WTC11 (cell line): ENCODE measurements at regions not wholly inside any gene's neighbourhood (a gene's known extent, or its start where the extent isn't known, plus 50 kb on each side); places are given as distances from the start of the nearest gene placed in this dataset.

ENCODE experiments used
- ATAC-seq: fragments of 200-7000 bp; cut with Tn5 transposase; 2 replicates; pipeline ENCODE4 v1.10.0; 2021; ENCODE audit warnings: mild to moderate bottlenecking, moderate library complexity
- CTCF ChIA-PET: fragments of 300-600 bp; sonication (Branson Sonifier 250); formaldehyde crosslinking; loops from one replicate; lab custom pipeline; 2021; ENCODE audit warnings: antibody characterized with exemption; lab: Charles Lee
- POLR2A ChIA-PET: fragments of 350-600 bp; sonication (Branson Sonifier 250); formaldehyde crosslinking; loops from one replicate; lab custom pipeline; 2021; ENCODE audit warnings: antibody characterized with exemption; lab: Charles Lee
- DNase-seq: peaks from one replicate; pipeline ENCODE4 v3.0.0; 2021; ENCODE audit warnings: low spot score
- H3K27ac Mint-ChIP-seq: 2 replicates; pipeline ENCODE4 v1.8.0; 2021; ENCODE audit warnings: mixed read lengths
- H3K27me3 Mint-ChIP-seq: 2 replicates; pipeline ENCODE4 v1.8.0; 2021; ENCODE audit warnings: low read depth, mild to moderate bottlenecking, moderate library complexity, mixed read lengths
- H3K36me3 Mint-ChIP-seq: 2 replicates; pipeline ENCODE4 v1.8.0; 2021; ENCODE audit warnings: mixed read lengths
- H3K4me1 Mint-ChIP-seq: 2 replicates; pipeline ENCODE4 v1.8.0; 2022; ENCODE audit warnings: mixed read lengths
- H3K4me3 Mint-ChIP-seq: 2 replicates; pipeline ENCODE4 v1.8.0; 2021; ENCODE audit warnings: mild to moderate bottlenecking, moderate library complexity, mixed read lengths
- H3K9me3 Mint-ChIP-seq: 2 replicates; pipeline ENCODE4 v1.8.0; 2021; ENCODE audit warnings: mixed read lengths
- CREB1 ChIP-seq: sonication (generic); formaldehyde crosslinking; IDR thresholded peaks from 2 replicates; pipeline ENCODE4 v1.8.0; 2023; ENCODE audit warnings: mild to moderate bottlenecking, missing genetic modification reagents
- CREM ChIP-seq: sonication (generic); formaldehyde crosslinking; IDR thresholded peaks from 2 replicates; pipeline ENCODE4 v1.8.1; 2022; ENCODE audit warnings: mild to moderate bottlenecking, missing genetic modification reagents, moderate library complexity
- EMX1 ChIP-seq: fragments of 250-450 bp; sonication (Bioruptor Pico); IDR thresholded peaks from 2 replicates; pipeline ENCODE4 v1.8.0; 2021; ENCODE audit warnings: mild to moderate bottlenecking
- ESRRA ChIP-seq: sonication (generic); formaldehyde crosslinking; IDR thresholded peaks from 2 replicates; pipeline ENCODE4 v1.8.1; 2022; ENCODE audit warnings: mild to moderate bottlenecking, missing genetic modification reagents, borderline replicate concordance
- GTF2I ChIP-seq: fragments of 250-450 bp; sonication (Bioruptor Pico); conservative IDR thresholded peaks from 2 replicates; pipeline ENCODE4 v1.4.0; 2021; ENCODE audit warnings: mild to moderate bottlenecking
- HMGXB4 ChIP-seq: sonication (generic); formaldehyde crosslinking; IDR thresholded peaks from 2 replicates; pipeline ENCODE4 v1.8.1; 2023; ENCODE audit warnings: mild to moderate bottlenecking, moderate library complexity, missing genetic modification reagents
- PREB ChIP-seq: sonication (generic); formaldehyde crosslinking; IDR thresholded peaks from 2 replicates; pipeline ENCODE4 v1.8.1; 2022; ENCODE audit warnings: mild to moderate bottlenecking, missing genetic modification reagents, moderate library complexity, borderline replicate concordance
- RORB ChIP-seq: fragments of 250-450 bp; sonication (Bioruptor Pico); IDR thresholded peaks from 2 replicates; pipeline ENCODE4 v1.9.0; 2021; ENCODE audit warnings: mild to moderate bottlenecking
- SOX15 ChIP-seq: fragments of 250-450 bp; sonication (Bioruptor Pico); IDR thresholded peaks from 2 replicates; pipeline ENCODE4 v1.9.0; 2021; ENCODE audit warnings: mild to moderate bottlenecking
- TCF7 ChIP-seq: sonication (generic); formaldehyde crosslinking; IDR thresholded peaks from 2 replicates; pipeline ENCODE4 v1.8.0; 2022; ENCODE audit warnings: mild to moderate bottlenecking, low read depth, missing genetic modification reagents, moderate library complexity
- USF2 ChIP-seq: sonication (generic); formaldehyde crosslinking; IDR thresholded peaks from 2 replicates; pipeline ENCODE4 v1.8.1; 2023; ENCODE audit warnings: mild to moderate bottlenecking, missing genetic modification reagents, moderate library complexity
- ZNF138 ChIP-seq: sonication (generic); formaldehyde crosslinking; conservative IDR thresholded peaks from 2 replicates; pipeline ENCODE4 v1.8.1; 2022; ENCODE audit warnings: mild to moderate bottlenecking, moderate library complexity, missing genetic modification reagents
- ZNF263 ChIP-seq: sonication (generic); formaldehyde crosslinking; IDR thresholded peaks from 2 replicates; pipeline ENCODE4 v1.8.1; 2022; ENCODE audit warnings: low read depth, mild to moderate bottlenecking, moderate library complexity, missing genetic modification reagents
- ZNF281 ChIP-seq: sonication (generic); formaldehyde crosslinking; IDR thresholded peaks from 2 replicates; pipeline ENCODE4 v1.8.0; 2023; ENCODE audit warnings: mild to moderate bottlenecking, missing genetic modification reagents
- ZNF396 ChIP-seq: fragments of 250-450 bp; sonication (Bioruptor Pico); IDR thresholded peaks from 2 replicates; pipeline ENCODE4 v1.8.0; 2021; ENCODE audit warnings: mild to moderate bottlenecking, moderate library complexity, borderline replicate concordance
- ZNF671 ChIP-seq: fragments of 250-450 bp; sonication (Bioruptor Pico); IDR thresholded peaks from 2 replicates; pipeline ENCODE4 v1.8.0; 2021; ENCODE audit warnings: mild to moderate bottlenecking
- TF ChIP-seq, protein P1 (sequence below): sonication (generic); formaldehyde crosslinking; IDR thresholded peaks from 2 replicates; pipeline ENCODE4 v1.8.1; 2023; ENCODE audit warnings: mild to moderate bottlenecking, missing genetic modification reagents, borderline replicate concordance
- TF ChIP-seq, protein P2 (sequence below): fragments of 250-450 bp; sonication (Bioruptor Pico); IDR thresholded peaks from 2 replicates; pipeline ENCODE4 v1.9.0; 2021; ENCODE audit warnings: mild to moderate bottlenecking
- TF ChIP-seq, protein P3 (sequence below): sonication (generic); formaldehyde crosslinking; IDR thresholded peaks from 2 replicates; pipeline ENCODE4 v1.8.1; 2022; ENCODE audit warnings: mild to moderate bottlenecking, moderate library complexity, missing genetic modification reagents

GRCh38 chr4:4687935-4688727, 146.3 kb upstream of the STX18 start:
- H3K4me1 Mint-ChIP-seq = peaks cover 12% of the 10 kb centered on the region
- ATAC-seq (no peak), DNase-seq (no peak)
- peaks cover 11% of the 10 kb centered on the region for H3K36me3 Mint-ChIP-seq
- H3K27me3 Mint-ChIP-seq = no peaks in the 10 kb centered on the region
- H3K4me3 Mint-ChIP-seq = no peak overlapping the region
- TF ChIP-seq HMGXB4 (CRISPR knock-in tag) = no peak
- TF ChIP-seq, protein P1, sequence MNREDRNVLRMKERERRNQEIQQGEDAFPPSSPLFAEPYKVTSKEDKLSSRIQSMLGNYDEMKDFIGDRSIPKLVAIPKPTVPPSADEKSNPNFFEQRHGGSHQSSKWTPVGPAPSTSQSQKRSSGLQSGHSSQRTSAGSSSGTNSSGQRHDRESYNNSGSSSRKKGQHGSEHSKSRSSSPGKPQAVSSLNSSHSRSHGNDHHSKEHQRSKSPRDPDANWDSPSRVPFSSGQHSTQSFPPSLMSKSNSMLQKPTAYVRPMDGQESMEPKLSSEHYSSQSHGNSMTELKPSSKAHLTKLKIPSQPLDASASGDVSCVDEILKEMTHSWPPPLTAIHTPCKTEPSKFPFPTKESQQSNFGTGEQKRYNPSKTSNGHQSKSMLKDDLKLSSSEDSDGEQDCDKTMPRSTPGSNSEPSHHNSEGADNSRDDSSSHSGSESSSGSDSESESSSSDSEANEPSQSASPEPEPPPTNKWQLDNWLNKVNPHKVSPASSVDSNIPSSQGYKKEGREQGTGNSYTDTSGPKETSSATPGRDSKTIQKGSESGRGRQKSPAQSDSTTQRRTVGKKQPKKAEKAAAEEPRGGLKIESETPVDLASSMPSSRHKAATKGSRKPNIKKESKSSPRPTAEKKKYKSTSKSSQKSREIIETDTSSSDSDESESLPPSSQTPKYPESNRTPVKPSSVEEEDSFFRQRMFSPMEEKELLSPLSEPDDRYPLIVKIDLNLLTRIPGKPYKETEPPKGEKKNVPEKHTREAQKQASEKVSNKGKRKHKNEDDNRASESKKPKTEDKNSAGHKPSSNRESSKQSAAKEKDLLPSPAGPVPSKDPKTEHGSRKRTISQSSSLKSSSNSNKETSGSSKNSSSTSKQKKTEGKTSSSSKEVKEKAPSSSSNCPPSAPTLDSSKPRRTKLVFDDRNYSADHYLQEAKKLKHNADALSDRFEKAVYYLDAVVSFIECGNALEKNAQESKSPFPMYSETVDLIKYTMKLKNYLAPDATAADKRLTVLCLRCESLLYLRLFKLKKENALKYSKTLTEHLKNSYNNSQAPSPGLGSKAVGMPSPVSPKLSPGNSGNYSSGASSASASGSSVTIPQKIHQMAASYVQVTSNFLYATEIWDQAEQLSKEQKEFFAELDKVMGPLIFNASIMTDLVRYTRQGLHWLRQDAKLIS (CRISPR knock-in tag) = no peak
- no peak overlapping the region for H3K27ac Mint-ChIP-seq
- CTCF ChIA-PET = interaction anchor here (1.0 kb wide), 1 partner anchor 73 kb away, joined by 3 read pairs; no protein-coding TSS in a partner anchor
- H3K9me3 Mint-ChIP-seq = no peaks in the 10 kb centered on the region
- POLR2A ChIA-PET = interaction anchor here (0.7 kb wide), 1 partner anchor 130 kb away, joined by 4 read pairs; no protein-coding TSS in a partner anchor

- peaks cover 10% of the 10 kb centered on the region for H3K4me1 Mint-ChIP-seq
- CTCF ChIA-PET = interaction anchor here (0.7 to 1.0 kb wide), 2 partner anchors 9 to 74 kb away, joined by 3 read pairs; no protein-coding TSS in a partner anchor
- TF ChIP-seq ZNF263 (CRISPR knock-in tag) (no peak), GTF2I (CRISPR knock-in tag) (no peak), TCF7 (CRISPR knock-in tag) (no peak), ZNF396 (CRISPR knock-in tag) (no peak), EMX1 (CRISPR knock-in tag) (no peak), CREM (CRISPR knock-in tag) (no peak), USF2 (CRISPR knock-in tag) (no peak), RORB (no peak), CREB1 (CRISPR knock-in tag) (no peak), SOX15 (CRISPR knock-in tag) (no peak), ZNF281 (no peak), ESRRA (CRISPR knock-in tag) (no peak), ZNF138 (CRISPR knock-in tag) (no peak), ZNF671 (no peak), PREB (CRISPR knock-in tag) (no peak)
- TF ChIP-seq, protein P2, sequence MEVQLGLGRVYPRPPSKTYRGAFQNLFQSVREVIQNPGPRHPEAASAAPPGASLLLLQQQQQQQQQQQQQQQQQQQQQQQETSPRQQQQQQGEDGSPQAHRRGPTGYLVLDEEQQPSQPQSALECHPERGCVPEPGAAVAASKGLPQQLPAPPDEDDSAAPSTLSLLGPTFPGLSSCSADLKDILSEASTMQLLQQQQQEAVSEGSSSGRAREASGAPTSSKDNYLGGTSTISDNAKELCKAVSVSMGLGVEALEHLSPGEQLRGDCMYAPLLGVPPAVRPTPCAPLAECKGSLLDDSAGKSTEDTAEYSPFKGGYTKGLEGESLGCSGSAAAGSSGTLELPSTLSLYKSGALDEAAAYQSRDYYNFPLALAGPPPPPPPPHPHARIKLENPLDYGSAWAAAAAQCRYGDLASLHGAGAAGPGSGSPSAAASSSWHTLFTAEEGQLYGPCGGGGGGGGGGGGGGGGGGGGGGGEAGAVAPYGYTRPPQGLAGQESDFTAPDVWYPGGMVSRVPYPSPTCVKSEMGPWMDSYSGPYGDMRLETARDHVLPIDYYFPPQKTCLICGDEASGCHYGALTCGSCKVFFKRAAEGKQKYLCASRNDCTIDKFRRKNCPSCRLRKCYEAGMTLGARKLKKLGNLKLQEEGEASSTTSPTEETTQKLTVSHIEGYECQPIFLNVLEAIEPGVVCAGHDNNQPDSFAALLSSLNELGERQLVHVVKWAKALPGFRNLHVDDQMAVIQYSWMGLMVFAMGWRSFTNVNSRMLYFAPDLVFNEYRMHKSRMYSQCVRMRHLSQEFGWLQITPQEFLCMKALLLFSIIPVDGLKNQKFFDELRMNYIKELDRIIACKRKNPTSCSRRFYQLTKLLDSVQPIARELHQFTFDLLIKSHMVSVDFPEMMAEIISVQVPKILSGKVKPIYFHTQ (CRISPR knock-in tag) = no peak
- TF ChIP-seq, protein P3, sequence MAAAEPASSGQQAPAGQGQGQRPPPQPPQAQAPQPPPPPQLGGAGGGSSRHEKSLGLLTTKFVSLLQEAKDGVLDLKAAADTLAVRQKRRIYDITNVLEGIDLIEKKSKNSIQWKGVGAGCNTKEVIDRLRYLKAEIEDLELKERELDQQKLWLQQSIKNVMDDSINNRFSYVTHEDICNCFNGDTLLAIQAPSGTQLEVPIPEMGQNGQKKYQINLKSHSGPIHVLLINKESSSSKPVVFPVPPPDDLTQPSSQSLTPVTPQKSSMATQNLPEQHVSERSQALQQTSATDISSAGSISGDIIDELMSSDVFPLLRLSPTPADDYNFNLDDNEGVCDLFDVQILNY (CRISPR knock-in tag) = no peak
- TF ChIP-seq, all 79 proteins: peak for 0
- ATAC-seq (no peak), DNase-seq (no peak)
- Mint-ChIP-seq H3K9me3 (no peaks in the 10 kb centered on the region), H3K27me3 (no peaks in the 10 kb centered on the region), H3K27ac (no peak overlapping the region), H3K36me3 (peaks cover 11% of the 10 kb centered on the region), H3K4me3 (no peak overlapping the region)
- POLR2A ChIA-PET = no interaction called here
Measured at GRCh38 chr4:4687100-4687499, 145.3 kb upstream of the STX18 start.
